ENCODE measurements at regions not wholly inside any gene's neighbourhood (a gene's known extent, or its start where the extent isn't known, plus 50 kb on each side); places are given as distances from the start of the nearest gene placed in this dataset.
"Not testable (repeated sequence)": the region's sequence is repeated elsewhere in the genome, so short reads cannot be mapped to it uniquely, and the experiment has no call there.

GRCh38 chr16:31581065-31581464 lies 53.4 kb downstream of the AHSP start:
- not testable (repeated sequence) for DNase-seq (ENCODE audit: low spot score)

GRCh38 chr16:31601737-31602384 lies 74.2 kb downstream of the AHSP start:
- not testable (repeated sequence) for DNase-seq (ENCODE audit: low spot score)

GRCh38 chr16:31618130-31618529 lies 90.4 kb downstream of the AHSP start:
- DNase-seq (ENCODE audit: low spot score) = no peak

GRCh38 chr16:31636433-31636832 lies 108.7 kb downstream of the AHSP start:
- no peak for DNase-seq (ENCODE audit: low spot score)

- DNase-seq (ENCODE audit: low spot score) = no peak
These were observed 113.6 kb downstream of the AHSP start for GRCh38 chr16:31641279-31641678.

- DNase-seq (ENCODE audit: low spot score) = not testable (repeated sequence)
These were observed 128.0 kb downstream of the AHSP start for GRCh38 chr16:31655674-31656073.

- DNase-seq (ENCODE audit: low spot score) = no peak
These were observed 137.2 kb downstream of the AHSP start for GRCh38 chr16:31664683-31665482.

- no peak for DNase-seq (ENCODE audit: low spot score)
These were observed 147.0 kb downstream of the AHSP start for GRCh38 chr16:31674686-31675085.

- DNase-seq (ENCODE audit: low spot score) = no peak
These were observed 149.0 kb downstream of the AHSP start for GRCh38 chr16:31676731-31677130.

GRCh38 chr16:31678649-31679325 lies 151.1 kb downstream of the AHSP start:
- no peak for DNase-seq (ENCODE audit: low spot score)

- not testable (repeated sequence) for DNase-seq (ENCODE audit: low spot score)
These were observed 161.6 kb downstream of the AHSP start for GRCh38 chr16:31689331-31689730.

- DNase-seq (ENCODE audit: low spot score) = not testable (repeated sequence)
These were observed 164.6 kb downstream of the AHSP start for GRCh38 chr16:31692338-31692737.

GRCh38 chr16:31693733-31694132 lies 166.0 kb downstream of the AHSP start:
- no peak for DNase-seq (ENCODE audit: low spot score)

- no peak for DNase-seq (ENCODE audit: low spot score)
These were observed 166.8 kb downstream of the AHSP start for GRCh38 chr16:31694461-31694860.

GRCh38 chr16:31695667-31696066 lies 168.0 kb downstream of the AHSP start:
- DNase-seq (ENCODE audit: low spot score) = no peak

- peak; percentile 42 for DNase-seq (ENCODE audit: low spot score)
These were observed 169.5 kb downstream of the AHSP start for GRCh38 chr16:31696968-31697743.

- no peak for DNase-seq (ENCODE audit: low spot score)
These were observed 170.0 kb downstream of the AHSP start for GRCh38 chr16:31697744-31698125.

GRCh38 chr16:31698901-31699300 lies 171.2 kb downstream of the AHSP start:
- no peak for DNase-seq (ENCODE audit: low spot score)

- DNase-seq (ENCODE audit: low spot score) = no peak
These were observed 171.9 kb downstream of the AHSP start for GRCh38 chr16:31699601-31700000.

- no peak for DNase-seq (ENCODE audit: low spot score)
These were observed 172.5 kb downstream of the AHSP start for GRCh38 chr16:31700200-31700529.

GRCh38 chr16:31700530-31701388 lies 172.8 kb upstream of the ZNF267 start:
- DNase-seq (ENCODE audit: low spot score) = peak; percentile 63
